ENCODE measurements at regions not wholly inside any gene's neighbourhood (a gene's known extent, or its start where the extent isn't known, plus 50 kb on each side); places are given as distances from the start of the nearest gene placed in this dataset.

DNA sequence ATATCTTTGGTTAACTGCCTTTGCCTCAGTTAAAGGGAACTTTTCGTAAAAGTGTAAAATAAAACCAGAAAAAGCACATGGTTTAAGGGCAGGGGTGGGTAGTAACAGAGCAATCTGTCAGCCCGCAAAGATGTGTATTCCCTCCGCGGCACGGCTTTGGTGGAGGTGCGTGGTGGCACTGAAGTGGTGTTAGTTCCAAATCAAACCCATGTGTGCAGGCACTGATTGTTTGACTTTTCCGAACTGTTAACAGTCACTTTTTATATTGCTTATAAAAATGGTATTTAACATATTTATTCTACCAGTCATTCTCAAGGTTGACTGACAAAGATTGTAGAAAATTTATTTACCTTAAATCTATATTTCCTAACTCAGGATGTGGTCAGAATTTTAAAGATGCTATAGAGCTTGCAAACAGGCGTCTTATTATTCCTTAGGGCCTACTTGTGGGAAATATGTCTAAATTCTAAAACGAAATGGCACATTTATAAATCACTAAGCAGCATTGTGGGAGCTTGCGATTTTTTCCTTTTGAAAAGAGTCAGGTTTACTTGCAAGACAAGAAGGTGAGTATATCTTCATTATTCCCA, 272.7 kb upstream of the PCDH18 start:
- Histone ChIP-seq H3K4me1 (ENCODE audit: control insufficient read depth in 4 of 4, insufficient read depth in 4 of 4, low read length in 3 of 4) (no peaks in the 10 kb centered on the region), H3K27ac (ENCODE audit: low read depth in 1 of 2, low read length in 2 of 2) (no peak overlapping the region), H3K36me3 (ENCODE audit: control insufficient read depth in 4 of 4, insufficient read depth in 3 of 4, low read depth in 1 of 4, low read length in 3 of 4) (no peaks in the 10 kb centered on the region), H3K4me3 (ENCODE audit: low read depth in 1 of 3, low read length in 3 of 3) (no peak overlapping the region), H3K9me3 (ENCODE audit: control insufficient read depth in 4 of 4, low read length in 3 of 4) (no peaks in the 10 kb centered on the region), H3K27me3 (ENCODE audit: control insufficient read depth in 4 of 4, insufficient read depth in 4 of 4, low read length in 3 of 4) (peaks cover 0 to 2% (median 0%) of the 10 kb centered on the region in 4 donors), H3K9ac (ENCODE audit: low read depth in 1 of 2, low read length in 2 of 2) (no peak overlapping the region)
- 79% methylated on average over 10 of the region's 10 CpGs for WGBS
- no peak for DNase-seq (ENCODE audit: low spot score)
- TF ChIP-seq YY1 (IDR thresholded peaks at IDR 0.05) (no peak), GABPA (IDR thresholded peaks at IDR 0.05 in 1 of 2, conservative IDR thresholded peaks at IDR 0.05 in 1 of 2) (no peak), FOXA2 (IDR thresholded peaks at IDR 0.05) (no peak), EGR1 (IDR thresholded peaks at IDR 0.05; ENCODE audit: low read depth in 2 of 2) (no peak), HNF4G (IDR thresholded peaks at IDR 0.05) (no peak)

DNA sequence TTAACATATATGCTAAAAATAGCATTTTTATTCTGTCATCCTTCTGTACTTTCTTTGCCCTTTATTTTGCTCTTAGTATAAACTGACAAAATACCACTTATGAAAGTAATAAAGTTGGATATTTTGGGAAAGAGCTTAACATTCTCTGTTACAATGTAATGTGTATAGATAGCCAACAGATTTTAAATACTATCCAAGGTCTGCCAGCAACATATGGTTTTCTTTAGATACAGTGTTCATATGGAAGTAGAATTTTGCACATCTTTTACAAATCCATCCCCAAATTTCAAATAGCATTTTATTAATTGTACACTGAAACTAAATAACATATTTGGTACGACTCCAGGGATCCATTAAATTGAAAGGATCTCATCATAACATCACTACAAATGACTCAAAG, 268.6 kb upstream of the PCDH18 start:
- Histone ChIP-seq H3K27ac (ENCODE audit: low read depth in 1 of 2, low read length in 2 of 2) (no peak overlapping the region), H3K9me3 (ENCODE audit: control insufficient read depth in 4 of 4, low read length in 3 of 4) (no peaks in the 10 kb centered on the region), H3K4me3 (ENCODE audit: low read depth in 1 of 3, low read length in 3 of 3) (no peak overlapping the region), H3K9ac (ENCODE audit: low read depth in 1 of 2, low read length in 2 of 2) (no peak overlapping the region), H3K27me3 (ENCODE audit: control insufficient read depth in 4 of 4, insufficient read depth in 4 of 4, low read length in 3 of 4) (no peaks in the 10 kb centered on the region), H3K4me1 (ENCODE audit: control insufficient read depth in 4 of 4, insufficient read depth in 4 of 4, low read length in 3 of 4) (no peaks in the 10 kb centered on the region), H3K36me3 (ENCODE audit: control insufficient read depth in 4 of 4, insufficient read depth in 3 of 4, low read depth in 1 of 4, low read length in 3 of 4) (no peaks in the 10 kb centered on the region)
- no peak for DNase-seq (ENCODE audit: low spot score)
- WGBS = 23% methylated on average over 1 of the region's 1 CpG
- TF ChIP-seq EGR1 (IDR thresholded peaks at IDR 0.05; ENCODE audit: low read depth in 2 of 2) (no peak), HNF4G (IDR thresholded peaks at IDR 0.05) (no peak), GABPA (IDR thresholded peaks at IDR 0.05 in 1 of 2, conservative IDR thresholded peaks at IDR 0.05 in 1 of 2) (no peak)

GRCh38 chr4:137794764-137795254, 262.5 kb upstream of the PCDH18 start:
- Histone ChIP-seq H3K9ac (ENCODE audit: low read depth in 1 of 2, low read length in 2 of 2) (no peak overlapping the region), H3K27me3 (ENCODE audit: control insufficient read depth in 4 of 4, insufficient read depth in 4 of 4, low read length in 3 of 4) (no peaks in the 10 kb centered on the region), H3K4me3 (ENCODE audit: low read depth in 1 of 3, low read length in 3 of 3) (no peak overlapping the region), H3K4me1 (ENCODE audit: control insufficient read depth in 4 of 4, insufficient read depth in 4 of 4, low read length in 3 of 4) (no peaks in the 10 kb centered on the region), H3K27ac (ENCODE audit: low read depth in 1 of 2, low read length in 2 of 2) (no peak overlapping the region), H3K36me3 (ENCODE audit: control insufficient read depth in 4 of 4, insufficient read depth in 3 of 4, low read depth in 1 of 4, low read length in 3 of 4) (no peaks in the 10 kb centered on the region), H3K9me3 (ENCODE audit: control insufficient read depth in 4 of 4, low read length in 3 of 4) (no peaks in the 10 kb centered on the region)
- no peak for TF ChIP-seq TAF1 (conservative IDR thresholded peaks at IDR 0.05)
- no peak for TF ChIP-seq SP1 (IDR thresholded peaks at IDR 0.05)
- TF ChIP-seq NR2F2 (IDR thresholded peaks at IDR 0.05) = no peak
- TF ChIP-seq, protein P1, sequence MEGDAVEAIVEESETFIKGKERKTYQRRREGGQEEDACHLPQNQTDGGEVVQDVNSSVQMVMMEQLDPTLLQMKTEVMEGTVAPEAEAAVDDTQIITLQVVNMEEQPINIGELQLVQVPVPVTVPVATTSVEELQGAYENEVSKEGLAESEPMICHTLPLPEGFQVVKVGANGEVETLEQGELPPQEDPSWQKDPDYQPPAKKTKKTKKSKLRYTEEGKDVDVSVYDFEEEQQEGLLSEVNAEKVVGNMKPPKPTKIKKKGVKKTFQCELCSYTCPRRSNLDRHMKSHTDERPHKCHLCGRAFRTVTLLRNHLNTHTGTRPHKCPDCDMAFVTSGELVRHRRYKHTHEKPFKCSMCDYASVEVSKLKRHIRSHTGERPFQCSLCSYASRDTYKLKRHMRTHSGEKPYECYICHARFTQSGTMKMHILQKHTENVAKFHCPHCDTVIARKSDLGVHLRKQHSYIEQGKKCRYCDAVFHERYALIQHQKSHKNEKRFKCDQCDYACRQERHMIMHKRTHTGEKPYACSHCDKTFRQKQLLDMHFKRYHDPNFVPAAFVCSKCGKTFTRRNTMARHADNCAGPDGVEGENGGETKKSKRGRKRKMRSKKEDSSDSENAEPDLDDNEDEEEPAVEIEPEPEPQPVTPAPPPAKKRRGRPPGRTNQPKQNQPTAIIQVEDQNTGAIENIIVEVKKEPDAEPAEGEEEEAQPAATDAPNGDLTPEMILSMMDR (IDR thresholded peaks at IDR 0.05; ENCODE audit: low read depth, low read length, missing input control) = no peak
- TF ChIP-seq RXRA (IDR thresholded peaks at IDR 0.05) = no peak
- no peak for TF ChIP-seq HNF4A (conservative IDR thresholded peaks at IDR 0.05)
- no peak for TF ChIP-seq MAX (IDR thresholded peaks at IDR 0.05)
- TF ChIP-seq, protein P2, sequence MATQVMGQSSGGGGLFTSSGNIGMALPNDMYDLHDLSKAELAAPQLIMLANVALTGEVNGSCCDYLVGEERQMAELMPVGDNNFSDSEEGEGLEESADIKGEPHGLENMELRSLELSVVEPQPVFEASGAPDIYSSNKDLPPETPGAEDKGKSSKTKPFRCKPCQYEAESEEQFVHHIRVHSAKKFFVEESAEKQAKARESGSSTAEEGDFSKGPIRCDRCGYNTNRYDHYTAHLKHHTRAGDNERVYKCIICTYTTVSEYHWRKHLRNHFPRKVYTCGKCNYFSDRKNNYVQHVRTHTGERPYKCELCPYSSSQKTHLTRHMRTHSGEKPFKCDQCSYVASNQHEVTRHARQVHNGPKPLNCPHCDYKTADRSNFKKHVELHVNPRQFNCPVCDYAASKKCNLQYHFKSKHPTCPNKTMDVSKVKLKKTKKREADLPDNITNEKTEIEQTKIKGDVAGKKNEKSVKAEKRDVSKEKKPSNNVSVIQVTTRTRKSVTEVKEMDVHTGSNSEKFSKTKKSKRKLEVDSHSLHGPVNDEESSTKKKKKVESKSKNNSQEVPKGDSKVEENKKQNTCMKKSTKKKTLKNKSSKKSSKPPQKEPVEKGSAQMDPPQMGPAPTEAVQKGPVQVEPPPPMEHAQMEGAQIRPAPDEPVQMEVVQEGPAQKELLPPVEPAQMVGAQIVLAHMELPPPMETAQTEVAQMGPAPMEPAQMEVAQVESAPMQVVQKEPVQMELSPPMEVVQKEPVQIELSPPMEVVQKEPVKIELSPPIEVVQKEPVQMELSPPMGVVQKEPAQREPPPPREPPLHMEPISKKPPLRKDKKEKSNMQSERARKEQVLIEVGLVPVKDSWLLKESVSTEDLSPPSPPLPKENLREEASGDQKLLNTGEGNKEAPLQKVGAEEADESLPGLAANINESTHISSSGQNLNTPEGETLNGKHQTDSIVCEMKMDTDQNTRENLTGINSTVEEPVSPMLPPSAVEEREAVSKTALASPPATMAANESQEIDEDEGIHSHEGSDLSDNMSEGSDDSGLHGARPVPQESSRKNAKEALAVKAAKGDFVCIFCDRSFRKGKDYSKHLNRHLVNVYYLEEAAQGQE (IDR thresholded peaks at IDR 0.05) = no peak
- TF ChIP-seq FOXA2 (IDR thresholded peaks at IDR 0.05) = no peak
- TF ChIP-seq FOXA1 (IDR thresholded peaks at IDR 0.05) = no peak
- TF ChIP-seq YY1 (IDR thresholded peaks at IDR 0.05) = no peak
- TF ChIP-seq RAD21 (IDR thresholded peaks at IDR 0.05) = no peak
- TF ChIP-seq ATF3 (IDR thresholded peaks at IDR 0.05) = no peak
- no peak for TF ChIP-seq HNF4G (IDR thresholded peaks at IDR 0.05)
- no peak for TF ChIP-seq EGR1 (IDR thresholded peaks at IDR 0.05; ENCODE audit: low read depth in 2 of 2)
- TF ChIP-seq GABPA (IDR thresholded peaks at IDR 0.05 in 1 of 2, conservative IDR thresholded peaks at IDR 0.05 in 1 of 2) = no peak
- TF ChIP-seq, protein P3, sequence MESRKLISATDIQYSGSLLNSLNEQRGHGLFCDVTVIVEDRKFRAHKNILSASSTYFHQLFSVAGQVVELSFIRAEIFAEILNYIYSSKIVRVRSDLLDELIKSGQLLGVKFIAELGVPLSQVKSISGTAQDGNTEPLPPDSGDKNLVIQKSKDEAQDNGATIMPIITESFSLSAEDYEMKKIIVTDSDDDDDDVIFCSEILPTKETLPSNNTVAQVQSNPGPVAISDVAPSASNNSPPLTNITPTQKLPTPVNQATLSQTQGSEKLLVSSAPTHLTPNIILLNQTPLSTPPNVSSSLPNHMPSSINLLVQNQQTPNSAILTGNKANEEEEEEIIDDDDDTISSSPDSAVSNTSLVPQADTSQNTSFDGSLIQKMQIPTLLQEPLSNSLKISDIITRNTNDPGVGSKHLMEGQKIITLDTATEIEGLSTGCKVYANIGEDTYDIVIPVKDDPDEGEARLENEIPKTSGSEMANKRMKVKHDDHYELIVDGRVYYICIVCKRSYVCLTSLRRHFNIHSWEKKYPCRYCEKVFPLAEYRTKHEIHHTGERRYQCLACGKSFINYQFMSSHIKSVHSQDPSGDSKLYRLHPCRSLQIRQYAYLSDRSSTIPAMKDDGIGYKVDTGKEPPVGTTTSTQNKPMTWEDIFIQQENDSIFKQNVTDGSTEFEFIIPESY (IDR thresholded peaks at IDR 0.05) = no peak
- TF ChIP-seq JUND (IDR thresholded peaks at IDR 0.05) = no peak
- WGBS = 68% methylated on average over 6 of the region's 6 CpGs
- DNase-seq (ENCODE audit: low spot score) = no peak

Data from liver (tissue), 8 donors.